ENCODE measurements at regions not wholly inside any gene's neighbourhood (a gene's known extent, or its start where the extent isn't known, plus 50 kb on each side); places are given as distances from the start of the nearest gene placed in this dataset.

DNA sequence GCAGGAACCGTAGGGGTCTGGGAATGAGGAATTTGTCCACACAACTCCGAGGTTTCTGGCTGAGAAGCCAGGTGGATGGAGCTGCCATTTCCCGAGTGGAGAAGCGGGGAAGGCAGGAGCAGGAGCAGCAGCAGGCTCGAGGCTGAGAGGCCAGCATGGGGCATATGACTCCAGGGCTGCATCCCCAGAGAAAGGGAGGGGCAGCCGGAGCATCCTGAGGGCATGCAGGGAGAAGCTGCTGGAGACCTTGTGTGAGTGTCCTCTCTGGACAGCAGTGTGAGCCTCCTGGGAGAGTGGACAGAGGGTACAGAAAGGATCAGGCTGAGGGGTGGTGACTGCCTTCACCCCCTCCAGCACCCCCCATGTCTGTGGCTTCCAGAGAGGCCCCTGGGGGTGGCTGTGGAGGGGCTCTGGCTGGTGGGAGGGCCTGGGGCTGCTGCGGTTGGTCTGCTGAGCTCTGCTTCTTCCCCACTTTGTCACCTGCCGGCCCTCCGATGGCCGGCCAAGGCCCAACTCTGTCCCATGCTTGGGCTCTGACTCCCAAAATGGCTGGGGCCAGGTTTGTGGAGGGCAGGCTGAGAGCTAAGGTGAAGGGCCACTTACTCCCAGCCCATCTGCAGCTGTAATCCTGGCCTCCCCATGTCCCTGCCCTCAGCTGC is 633.1 kb downstream of the MATN1 start:
- TF ChIP-seq EZH2phosphoT487 (IDR thresholded peaks at IDR 0.05): no peak
- TF ChIP-seq, protein P1, sequence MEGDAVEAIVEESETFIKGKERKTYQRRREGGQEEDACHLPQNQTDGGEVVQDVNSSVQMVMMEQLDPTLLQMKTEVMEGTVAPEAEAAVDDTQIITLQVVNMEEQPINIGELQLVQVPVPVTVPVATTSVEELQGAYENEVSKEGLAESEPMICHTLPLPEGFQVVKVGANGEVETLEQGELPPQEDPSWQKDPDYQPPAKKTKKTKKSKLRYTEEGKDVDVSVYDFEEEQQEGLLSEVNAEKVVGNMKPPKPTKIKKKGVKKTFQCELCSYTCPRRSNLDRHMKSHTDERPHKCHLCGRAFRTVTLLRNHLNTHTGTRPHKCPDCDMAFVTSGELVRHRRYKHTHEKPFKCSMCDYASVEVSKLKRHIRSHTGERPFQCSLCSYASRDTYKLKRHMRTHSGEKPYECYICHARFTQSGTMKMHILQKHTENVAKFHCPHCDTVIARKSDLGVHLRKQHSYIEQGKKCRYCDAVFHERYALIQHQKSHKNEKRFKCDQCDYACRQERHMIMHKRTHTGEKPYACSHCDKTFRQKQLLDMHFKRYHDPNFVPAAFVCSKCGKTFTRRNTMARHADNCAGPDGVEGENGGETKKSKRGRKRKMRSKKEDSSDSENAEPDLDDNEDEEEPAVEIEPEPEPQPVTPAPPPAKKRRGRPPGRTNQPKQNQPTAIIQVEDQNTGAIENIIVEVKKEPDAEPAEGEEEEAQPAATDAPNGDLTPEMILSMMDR (IDR thresholded peaks at IDR 0.05): no peak

Data from neural progenitor cell (in vitro differentiated cells).